ENCODE measurements at regions not wholly inside any gene's neighbourhood (a gene's known extent, or its start where the extent isn't known, plus 50 kb on each side); places are given as distances from the start of the nearest gene placed in this dataset.

DNA sequence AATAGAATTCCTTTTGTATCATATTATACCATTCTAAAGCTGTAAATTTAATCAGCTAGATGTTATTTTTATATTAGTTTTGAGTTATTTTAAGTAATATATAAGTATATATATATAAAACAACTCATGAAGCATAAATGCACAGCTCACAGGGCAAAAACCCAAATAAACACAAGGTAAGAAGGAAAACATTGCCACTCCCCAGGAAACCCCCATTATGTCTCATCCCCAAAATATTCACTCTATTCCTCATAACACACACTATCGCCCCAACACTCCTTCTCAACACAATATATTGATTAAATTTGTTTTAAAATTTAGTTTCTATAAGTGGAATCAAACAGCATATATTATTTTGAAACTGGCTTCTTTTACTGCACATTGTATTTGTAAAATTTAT lies 98.6 kb upstream of the FAM83B start:
- intact Hi-C loops (cut with micrococcal nuclease) = no loop called here
- DNase-seq = no peak

DNA sequence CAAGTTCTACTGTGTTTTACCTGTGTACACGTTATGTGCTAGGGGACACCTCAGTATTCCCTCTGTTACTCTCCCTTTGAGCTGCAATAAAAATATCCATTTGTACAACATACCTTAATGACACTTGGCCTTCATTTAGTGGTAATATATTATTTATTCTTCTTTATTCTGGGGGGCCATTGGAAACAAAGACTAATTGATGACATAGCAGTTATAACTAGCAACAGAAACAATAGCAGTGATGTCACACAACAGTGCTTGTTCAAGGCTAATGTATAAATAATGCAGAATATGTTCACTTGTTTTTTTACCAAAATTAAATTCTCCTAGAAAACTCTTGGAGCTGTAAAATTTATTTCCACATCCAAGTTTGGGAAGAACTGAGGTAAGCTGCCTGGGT lies 92.2 kb upstream of the FAM83B start:
- intact Hi-C loops (cut with micrococcal nuclease) = no loop called here
- no peaks in the 10 kb centered on the region for H3K27me3 Mint-ChIP-seq
- no peaks in the 10 kb centered on the region for H3K36me3 Mint-ChIP-seq
- H3K27ac Mint-ChIP-seq = no peak overlapping the region
- DNase-seq = no peak
- POLR2A ChIA-PET = no interaction called here
- H3K4me1 Mint-ChIP-seq (ENCODE audit: low read depth) = no peaks in the 10 kb centered on the region
- H3K4me3 Mint-ChIP-seq = no peak overlapping the region
- peaks cover 4% of the 10 kb centered on the region for H3K9me3 Mint-ChIP-seq
- CTCF ChIA-PET = no interaction called here

More for the DNA sequence above, 98.6 kb upstream of the FAM83B start:
- ChIA-PET POLR2A (no interaction called here), CTCF (interaction anchor here (0.8 kb wide), 1 partner anchor 12 kb away, joined by 3 read pairs; no protein-coding TSS in a partner anchor)
- H3K36me3 Mint-ChIP-seq = no peaks in the 10 kb centered on the region
- peaks cover 20% of the 10 kb centered on the region for H3K9me3 Mint-ChIP-seq
- no peak overlapping the region for H3K27ac Mint-ChIP-seq
- H3K27me3 Mint-ChIP-seq = no peaks in the 10 kb centered on the region
- no peaks in the 10 kb centered on the region for H3K4me1 Mint-ChIP-seq (ENCODE audit: low read depth)
- no peak overlapping the region for H3K4me3 Mint-ChIP-seq

DNA sequence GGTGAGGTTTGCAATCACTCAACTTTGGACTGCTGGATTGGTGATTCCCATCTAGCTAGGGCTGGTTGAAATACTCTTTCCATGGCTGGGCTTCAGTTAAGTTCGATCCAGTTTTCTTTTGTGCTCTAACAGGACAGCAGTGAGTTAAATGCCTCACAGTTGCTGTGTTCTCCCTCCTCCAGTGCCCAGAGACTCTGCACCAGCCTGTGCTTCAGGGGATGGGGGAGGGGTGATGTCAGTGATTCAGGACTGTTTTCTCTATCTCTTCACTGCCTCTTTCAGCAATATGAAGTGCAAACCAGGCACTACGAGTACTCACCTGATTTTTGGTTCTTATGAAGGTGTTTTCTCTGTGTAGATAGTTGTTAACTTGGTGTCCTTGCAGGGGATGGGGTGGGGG lies 88.2 kb upstream of the FAM83B start:
- H3K27ac Mint-ChIP-seq = no peak overlapping the region
- H3K9me3 Mint-ChIP-seq = peaks cover 2% of the 10 kb centered on the region
- ChIA-PET CTCF (no interaction called here), POLR2A (no interaction called here)
- H3K27me3 Mint-ChIP-seq = no peaks in the 10 kb centered on the region
- DNase-seq = no peak
- no peaks in the 10 kb centered on the region for H3K36me3 Mint-ChIP-seq
- intact Hi-C loops (cut with micrococcal nuclease) = no loop called here
- no peaks in the 10 kb centered on the region for H3K4me1 Mint-ChIP-seq (ENCODE audit: low read depth)
- no peak overlapping the region for H3K4me3 Mint-ChIP-seq

DNA sequence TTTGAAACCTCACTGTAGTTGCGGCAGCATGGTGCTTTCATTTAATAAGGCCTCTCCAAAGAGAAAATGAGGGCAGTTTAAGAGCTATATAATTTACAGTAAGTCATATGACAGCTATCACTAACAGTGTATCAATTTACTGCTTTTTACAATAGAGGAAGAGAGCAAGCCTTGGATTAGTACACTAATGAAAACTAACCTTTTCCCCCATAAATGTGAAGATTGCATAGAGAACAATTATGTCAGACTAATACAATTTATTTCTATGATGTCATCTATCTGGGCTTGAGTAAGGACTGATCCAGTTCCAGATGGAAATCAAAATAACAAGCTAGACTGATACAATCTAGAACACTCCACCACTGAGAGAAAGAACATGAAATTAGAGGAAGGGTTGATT lies 78.1 kb upstream of the FAM83B start:
- DNase-seq = no peak
- no peaks in the 10 kb centered on the region for H3K4me1 Mint-ChIP-seq (ENCODE audit: low read depth)
- CTCF ChIA-PET = no interaction called here
- no peaks in the 10 kb centered on the region for H3K27me3 Mint-ChIP-seq
- H3K9me3 Mint-ChIP-seq = peaks cover 5% of the 10 kb centered on the region
- no peak overlapping the region for H3K27ac Mint-ChIP-seq
- intact Hi-C loops (cut with micrococcal nuclease) = no loop called here
- H3K36me3 Mint-ChIP-seq = no peaks in the 10 kb centered on the region
- POLR2A ChIA-PET = no interaction called here
- no peak overlapping the region for H3K4me3 Mint-ChIP-seq

DNA sequence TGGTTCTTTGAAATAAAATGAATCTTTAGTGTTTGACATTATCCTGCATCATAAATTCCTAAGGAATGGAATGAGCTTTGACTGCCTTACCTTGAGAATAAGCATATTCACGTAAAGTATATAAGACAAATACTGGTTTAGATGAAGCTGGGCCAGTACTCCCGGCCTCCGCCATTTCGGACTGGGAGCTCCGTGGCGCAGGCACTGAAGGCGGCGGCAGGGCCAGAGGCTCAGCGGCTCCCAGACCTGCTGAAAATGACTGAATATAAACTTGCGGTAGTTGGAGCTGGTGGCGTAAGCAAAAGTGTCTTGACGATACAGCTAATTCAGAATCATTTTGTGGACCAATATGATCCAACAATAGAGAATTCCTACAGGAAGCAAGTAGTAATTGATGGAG lies 76.2 kb upstream of the FAM83B start:
- Mint-ChIP-seq H3K27me3 (no peaks in the 10 kb centered on the region), H3K27ac (no peak overlapping the region), H3K9me3 (peaks cover 3% of the 10 kb centered on the region), H3K4me1 (ENCODE audit: low read depth) (no peaks in the 10 kb centered on the region), H3K36me3 (no peaks in the 10 kb centered on the region), H3K4me3 (no peak overlapping the region)
- intact Hi-C loops (cut with micrococcal nuclease) = no loop called here
- POLR2A ChIA-PET = no interaction called here
- CTCF ChIA-PET = no interaction called here
- no peak for DNase-seq

DNA sequence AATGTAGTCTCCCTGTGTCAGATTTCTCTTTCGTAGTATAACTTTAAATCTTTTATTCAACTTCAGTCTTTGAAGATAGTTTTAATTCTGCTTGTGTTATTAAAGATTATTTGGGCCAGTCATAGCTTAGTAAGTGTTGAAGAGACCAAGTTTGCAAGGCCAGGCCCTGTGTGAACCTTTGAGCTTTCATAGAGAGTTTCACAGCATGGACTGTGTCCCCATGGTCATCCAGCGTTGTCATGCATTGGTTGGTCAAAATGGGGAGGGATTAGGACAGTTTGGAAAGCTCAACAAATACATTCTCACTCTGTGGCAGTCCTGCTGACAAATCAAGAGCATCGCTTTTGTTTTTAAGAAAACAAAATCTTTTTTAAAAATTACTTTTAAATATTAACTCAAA lies 74.6 kb upstream of the FAM83B start:
- ChIA-PET POLR2A (no interaction called here), CTCF (no interaction called here)
- Mint-ChIP-seq H3K4me3 (no peak overlapping the region), H3K4me1 (ENCODE audit: low read depth) (no peaks in the 10 kb centered on the region), H3K9me3 (no peaks in the 10 kb centered on the region), H3K36me3 (no peaks in the 10 kb centered on the region), H3K27ac (no peak overlapping the region), H3K27me3 (no peaks in the 10 kb centered on the region)
- intact Hi-C loops (cut with micrococcal nuclease) = no loop called here
- DNase-seq = no peak

DNA sequence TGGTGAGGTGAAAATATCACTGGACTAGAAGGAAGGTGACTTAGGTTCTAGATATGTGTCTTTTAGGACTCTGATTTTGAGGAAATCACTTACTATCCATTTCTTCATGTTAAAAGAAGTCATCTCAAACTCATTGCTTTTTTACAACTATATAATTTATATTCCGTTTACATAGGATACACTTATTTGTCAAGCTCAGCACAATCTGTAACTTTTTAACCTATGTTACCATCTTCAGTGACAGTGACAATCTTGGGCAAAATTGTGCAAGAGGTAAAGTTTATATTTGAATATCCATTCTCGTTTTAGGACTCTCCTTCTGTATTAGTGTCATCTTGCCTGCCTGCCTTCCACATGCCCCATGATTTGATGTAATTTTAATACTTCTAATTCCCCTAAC lies 74.0 kb upstream of the FAM83B start:
- ChIA-PET POLR2A (no interaction called here), CTCF (no interaction called here)
- no peak for DNase-seq
- no peaks in the 10 kb centered on the region for H3K36me3 Mint-ChIP-seq
- no peaks in the 10 kb centered on the region for H3K27me3 Mint-ChIP-seq
- H3K9me3 Mint-ChIP-seq = no peaks in the 10 kb centered on the region
- no peaks in the 10 kb centered on the region for H3K4me1 Mint-ChIP-seq (ENCODE audit: low read depth)
- intact Hi-C loops (cut with micrococcal nuclease) = no loop called here
- no peak overlapping the region for H3K4me3 Mint-ChIP-seq
- no peak overlapping the region for H3K27ac Mint-ChIP-seq

DNA sequence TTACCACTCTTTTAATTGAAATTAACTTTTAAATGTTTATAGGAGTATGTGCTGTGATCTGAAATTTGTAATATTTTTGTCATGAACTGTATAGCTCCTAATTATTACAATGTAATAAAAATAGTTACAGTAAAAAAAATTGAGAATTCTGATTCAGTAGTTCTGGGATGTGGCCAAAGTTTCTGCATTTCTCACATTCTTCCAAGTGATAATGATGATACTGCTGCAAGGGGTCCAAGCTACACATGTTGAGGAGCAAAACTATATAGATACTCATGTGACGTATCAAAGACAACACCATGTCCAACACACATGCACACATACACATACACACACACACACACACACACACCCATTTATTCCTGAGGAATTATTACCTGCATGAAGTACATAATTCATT lies 71.0 kb upstream of the FAM83B start:
- H3K27me3 Mint-ChIP-seq = no peaks in the 10 kb centered on the region
- intact Hi-C loops (cut with micrococcal nuclease) = no loop called here
- ChIA-PET POLR2A (no interaction called here), CTCF (no interaction called here)
- H3K27ac Mint-ChIP-seq = no peak overlapping the region
- H3K9me3 Mint-ChIP-seq = no peaks in the 10 kb centered on the region
- H3K36me3 Mint-ChIP-seq = no peaks in the 10 kb centered on the region
- no peak overlapping the region for H3K4me3 Mint-ChIP-seq
- DNase-seq = no peak
- no peaks in the 10 kb centered on the region for H3K4me1 Mint-ChIP-seq (ENCODE audit: low read depth)

DNA sequence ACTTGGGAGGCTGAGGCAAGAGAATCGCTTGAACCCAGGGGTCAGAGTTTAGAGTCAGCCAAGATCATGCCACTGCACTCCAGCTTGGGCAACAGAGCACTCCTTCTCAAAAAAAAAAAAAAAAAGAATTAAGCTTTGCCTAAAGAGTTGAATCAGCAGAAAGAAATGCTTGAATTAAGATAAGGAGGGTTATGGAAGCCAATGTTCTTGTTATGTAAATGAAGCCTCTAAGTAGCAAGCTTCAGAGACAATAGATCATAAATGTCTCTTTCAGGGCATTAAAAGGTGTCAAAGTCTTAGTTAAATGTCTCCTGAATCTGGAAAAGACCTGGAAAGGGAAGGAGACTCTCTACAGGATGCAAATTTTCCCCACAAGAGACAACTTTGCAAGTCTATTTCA lies 69.7 kb upstream of the FAM83B start:
- CTCF ChIA-PET = no interaction called here
- no peaks in the 10 kb centered on the region for H3K27me3 Mint-ChIP-seq
- H3K27ac Mint-ChIP-seq = no peak overlapping the region
- no peaks in the 10 kb centered on the region for H3K4me1 Mint-ChIP-seq (ENCODE audit: low read depth)
- intact Hi-C loops (cut with micrococcal nuclease) = no loop called here
- peaks cover 2% of the 10 kb centered on the region for H3K9me3 Mint-ChIP-seq
- H3K4me3 Mint-ChIP-seq = no peak overlapping the region
- POLR2A ChIA-PET = no interaction called here
- no peak for DNase-seq
- no peaks in the 10 kb centered on the region for H3K36me3 Mint-ChIP-seq

DNA sequence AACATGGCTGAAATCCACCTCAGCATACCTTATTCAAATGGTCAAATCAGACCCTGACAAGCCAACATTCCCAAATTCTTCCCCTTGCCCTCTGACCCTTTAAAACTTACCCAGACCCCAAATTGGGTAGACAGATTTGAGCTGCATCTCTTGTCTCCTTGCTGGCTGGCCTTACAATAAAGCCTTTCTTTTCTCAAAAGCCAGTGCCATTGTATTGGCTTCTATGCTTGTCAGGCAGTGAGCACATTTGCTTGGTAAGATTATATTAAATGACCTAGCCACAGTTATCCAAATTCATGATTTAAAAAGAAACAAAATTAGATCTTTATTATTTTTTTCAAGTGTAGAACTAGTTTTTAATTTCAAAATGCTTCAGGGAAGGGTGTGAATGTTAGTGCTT lies 67.8 kb upstream of the FAM83B start:
- intact Hi-C loops (cut with micrococcal nuclease) = no loop called here
- H3K36me3 Mint-ChIP-seq = no peaks in the 10 kb centered on the region
- peaks cover 2% of the 10 kb centered on the region for H3K9me3 Mint-ChIP-seq
- POLR2A ChIA-PET = no interaction called here
- H3K27ac Mint-ChIP-seq = no peak overlapping the region
- H3K27me3 Mint-ChIP-seq = no peaks in the 10 kb centered on the region
- H3K4me3 Mint-ChIP-seq = no peak overlapping the region
- no peak for DNase-seq
- H3K4me1 Mint-ChIP-seq (ENCODE audit: low read depth) = no peaks in the 10 kb centered on the region
- CTCF ChIA-PET = no interaction called here

DNA sequence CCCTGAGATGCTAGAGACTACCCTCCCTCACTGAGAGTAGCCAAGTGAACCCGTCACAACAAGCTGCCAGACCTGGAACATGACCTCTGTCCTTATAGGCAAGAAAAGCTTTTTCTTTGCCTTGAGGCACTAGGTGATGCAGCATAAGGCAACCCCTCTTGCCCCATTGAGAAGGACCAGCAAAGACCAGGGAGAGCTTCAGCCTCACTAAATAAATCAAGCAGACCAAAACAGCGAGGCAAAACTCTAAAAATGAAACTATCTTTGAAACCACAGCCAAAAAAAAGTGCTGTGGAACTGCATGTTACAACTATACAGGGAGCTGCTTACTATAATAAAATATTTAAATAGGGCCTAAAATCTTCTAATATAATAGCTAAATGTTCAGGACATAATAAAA lies 62.6 kb upstream of the FAM83B start:
- Mint-ChIP-seq H3K9me3 (peaks cover 5% of the 10 kb centered on the region), H3K27ac (no peak overlapping the region), H3K4me3 (no peak overlapping the region), H3K36me3 (no peaks in the 10 kb centered on the region), H3K4me1 (ENCODE audit: low read depth) (no peaks in the 10 kb centered on the region), H3K27me3 (no peaks in the 10 kb centered on the region)
- CTCF ChIA-PET = no interaction called here
- no peak for DNase-seq
- POLR2A ChIA-PET = no interaction called here
- intact Hi-C loops (cut with micrococcal nuclease) = no loop called here

DNA sequence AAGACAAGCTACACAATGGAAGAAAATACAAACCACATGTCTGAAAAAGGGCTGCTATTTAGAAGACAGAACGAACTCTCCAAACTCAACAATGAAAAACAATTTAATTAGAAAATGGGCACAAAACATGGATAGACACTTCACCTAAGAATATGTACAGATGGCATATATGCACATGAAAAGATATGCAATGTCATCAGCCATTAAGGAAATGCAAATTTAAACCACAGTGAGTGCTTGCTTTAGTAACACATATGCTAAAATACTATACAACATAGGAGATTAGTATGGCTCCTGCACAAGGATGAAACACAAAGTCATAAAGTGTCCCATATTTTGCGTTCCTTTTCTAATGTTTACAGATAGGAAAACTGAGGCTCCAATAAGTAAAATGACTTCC lies 60.4 kb upstream of the FAM83B start:
- no peak for DNase-seq
- Mint-ChIP-seq H3K4me3 (no peak overlapping the region), H3K36me3 (no peaks in the 10 kb centered on the region), H3K27me3 (no peaks in the 10 kb centered on the region), H3K9me3 (peaks cover 7% of the 10 kb centered on the region), H3K4me1 (ENCODE audit: low read depth) (no peaks in the 10 kb centered on the region), H3K27ac (no peak overlapping the region)
- POLR2A ChIA-PET = no interaction called here
- intact Hi-C loops (cut with micrococcal nuclease) = no loop called here
- CTCF ChIA-PET = interaction anchor here (1.3 kb wide), 1 partner anchor 68 kb away, joined by 3 read pairs; no protein-coding TSS in a partner anchor

DNA sequence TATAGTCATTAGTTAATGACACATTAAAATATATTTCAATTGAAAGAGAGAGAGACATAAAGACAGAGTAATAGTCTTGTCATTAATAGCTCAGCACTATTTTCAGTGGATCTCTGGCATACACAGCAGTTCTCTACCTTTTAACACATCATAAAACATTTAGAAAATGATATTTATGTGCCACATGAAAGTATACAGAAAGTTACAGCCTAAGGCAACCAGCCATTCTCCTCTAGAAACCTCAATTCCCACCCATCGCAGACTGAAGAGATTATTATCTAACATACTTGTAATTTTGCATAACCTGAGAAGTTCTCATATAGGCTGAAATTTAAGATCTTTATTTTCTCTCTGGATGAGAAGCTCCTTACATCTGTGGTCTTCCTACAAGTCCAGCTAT lies 58.7 kb upstream of the FAM83B start:
- Mint-ChIP-seq H3K27ac (no peak overlapping the region), H3K27me3 (no peaks in the 10 kb centered on the region), H3K9me3 (peaks cover 6% of the 10 kb centered on the region), H3K4me1 (ENCODE audit: low read depth) (no peaks in the 10 kb centered on the region), H3K36me3 (no peaks in the 10 kb centered on the region), H3K4me3 (no peak overlapping the region)
- POLR2A ChIA-PET = no interaction called here
- CTCF ChIA-PET = no interaction called here
- intact Hi-C loops (cut with micrococcal nuclease) = no loop called here
- no peak for DNase-seq

Measured in activated CD4-positive, alpha-beta memory T cell treated with anti-CD3 and anti-CD28 coated beads for 36 hours (primary cell).